Left renal pelvis (tissue), 4 donors: ENCODE measurements at regions not wholly inside any gene's neighbourhood (a gene's known extent, or its start where the extent isn't known, plus 50 kb on each side); places are given as distances from the start of the nearest gene placed in this dataset.

Experiments used
- DNase-seq, 4 donors: peaks; one replicate each; pipeline ENCODE4 v3.0.0-alpha.2; 2013; ENCODE audit warnings: low read depth in 4 of 4, low spot score in 3 of 4

DNA sequence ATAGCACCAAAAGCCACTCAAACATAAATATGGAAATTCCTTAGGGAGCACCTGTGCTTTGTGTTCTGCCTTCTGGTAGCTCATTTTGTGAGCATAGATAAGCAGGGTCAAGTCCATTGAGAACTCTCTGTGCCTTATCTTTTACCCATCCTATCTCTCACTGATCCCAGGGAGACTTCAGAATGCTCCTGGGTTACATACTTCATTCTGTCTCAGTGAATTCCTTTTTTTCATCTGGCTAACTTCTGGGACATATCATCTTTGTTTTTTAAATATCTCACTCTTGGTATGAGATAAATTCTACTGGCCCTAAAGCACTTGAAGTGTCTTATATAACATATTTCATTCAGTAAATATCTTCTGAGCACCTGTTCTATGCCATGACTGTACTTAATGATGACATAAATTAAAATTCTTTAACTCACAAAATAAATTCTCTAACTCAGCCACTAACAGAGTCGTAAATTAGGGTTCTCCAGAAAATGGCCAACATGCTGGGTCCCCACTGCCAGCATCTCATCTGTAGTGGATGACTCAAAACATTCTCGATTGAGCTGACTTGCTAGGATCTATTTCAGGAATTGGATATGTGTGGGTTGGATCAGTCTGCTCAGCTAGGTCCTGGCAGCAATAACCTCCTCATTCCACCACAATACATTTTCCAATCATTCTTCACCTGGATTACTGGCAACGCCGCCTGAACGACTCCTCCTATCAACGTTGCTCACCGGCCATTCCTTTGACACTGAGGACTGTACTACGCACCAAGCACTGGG lies 170.2 kb downstream of the FOXO1 start:
- no peak for DNase-seq

GRCh38 chr13:40498461-40498860 lies 168.0 kb downstream of the FOXO1 start:
- no peak for DNase-seq

DNA sequence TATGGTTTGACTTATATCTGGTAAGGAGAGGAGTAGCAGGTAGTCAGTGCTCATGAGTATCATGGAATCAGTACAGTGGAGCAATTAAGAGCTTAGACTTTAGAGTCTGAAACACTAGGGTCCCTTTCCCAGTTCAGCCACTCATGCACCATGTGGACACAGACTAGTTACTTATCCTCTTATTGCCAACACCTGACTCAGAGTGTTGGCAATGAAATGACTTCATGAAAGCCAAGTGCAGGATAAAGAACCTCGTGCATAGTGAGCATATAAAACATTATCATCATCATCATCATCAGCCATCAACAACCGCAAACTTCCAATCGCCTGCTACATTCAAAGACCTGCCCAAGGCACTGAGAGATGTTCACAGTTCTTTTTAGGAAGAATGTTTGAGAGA lies 164.2 kb downstream of the FOXO1 start:
- no peak for DNase-seq

DNA sequence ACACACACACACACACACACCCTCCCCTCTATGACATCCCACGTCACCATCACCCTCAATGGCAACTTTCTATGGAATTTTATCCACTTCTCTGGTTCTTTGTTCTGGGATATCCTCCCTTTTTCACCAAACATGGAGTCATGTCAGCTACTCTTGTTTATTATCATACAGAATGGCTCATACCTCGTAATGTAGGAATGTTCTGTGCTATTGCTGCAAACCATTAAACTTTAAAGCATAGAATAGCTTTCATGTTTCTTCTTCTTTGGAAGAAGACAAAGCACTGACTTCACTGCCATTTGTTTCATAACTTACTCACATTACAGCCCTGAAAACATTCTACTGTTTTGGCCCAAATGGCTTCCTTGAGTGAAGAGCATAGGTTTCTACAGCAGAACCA lies 163.4 kb downstream of the FOXO1 start:
- DNase-seq, result no peak

GRCh38 chr13:40503966-40504591 lies 162.4 kb downstream of the FOXO1 start:
- DNase-seq, result no peak

DNA sequence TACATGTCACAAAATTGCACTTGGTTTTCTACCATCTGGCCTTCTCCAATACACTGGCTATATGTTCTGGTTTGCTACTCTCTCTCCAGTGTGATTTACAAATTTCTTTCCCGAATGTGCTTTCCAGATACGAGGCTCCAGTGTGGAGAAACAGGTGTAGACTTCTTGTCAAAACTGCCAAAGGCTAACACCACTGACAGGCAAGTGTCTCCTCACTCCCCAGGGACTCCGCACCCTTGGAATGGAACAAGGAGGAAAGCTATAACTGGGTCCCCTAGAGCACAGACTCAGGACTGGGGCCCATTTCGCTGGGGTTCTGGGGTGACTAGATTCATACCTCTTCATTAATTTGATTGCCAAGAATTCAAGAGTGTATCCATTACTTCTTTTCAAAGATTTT lies 161.8 kb downstream of the FOXO1 start:
- DNase-seq, result no peak

DNA sequence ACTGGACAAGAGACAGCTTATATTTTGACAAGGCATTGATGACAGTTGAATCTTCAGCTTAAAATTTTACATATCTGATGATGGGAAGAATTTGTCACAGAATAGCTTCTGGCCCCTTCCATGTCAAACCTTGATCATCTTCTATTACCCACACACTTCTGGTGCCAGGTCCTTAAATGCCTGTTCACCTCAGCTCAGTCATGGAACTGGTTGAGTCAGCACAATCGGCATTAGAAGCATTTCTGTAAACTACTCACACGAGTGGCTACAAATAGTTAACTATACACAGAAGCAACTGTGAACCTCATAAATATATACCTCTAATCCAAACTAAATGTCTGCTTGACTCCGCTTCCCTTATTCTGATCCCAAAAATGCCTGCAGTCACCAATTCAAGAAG lies 161.2 kb downstream of the FOXO1 start:
- DNase-seq, result no peak
